Stimulated activated CD4-positive, alpha-beta T cell treated with anti-CD3 and anti-CD28 coated beads, Interleukin-2, amount 100 ng/mL, for 24 hours (primary cell): ENCODE measurements at regions not wholly inside any gene's neighbourhood (a gene's known extent, or its start where the extent isn't known, plus 50 kb on each side); places are given as distances from the start of the nearest gene placed in this dataset.
"Not testable (repeated sequence)": the region's sequence is repeated elsewhere in the genome, so short reads cannot be mapped to it uniquely, and the experiment has no call there.

Experiments
- DNase-seq, 2 donors: peaks; one replicate each; pipeline ENCODE4 v3.0.0-alpha.2; 2020

- DNase-seq = no peak
Observed at GRCh38 chr14:61602003-61602732, 93.1 kb upstream of the HIF1A start.

GRCh38 chr14:61602733-61603077 is 92.6 kb upstream of the HIF1A start:
- DNase-seq = no peak

- DNase-seq = no peak
Observed at GRCh38 chr14:61603736-61604135, 91.6 kb upstream of the HIF1A start.

- DNase-seq = no peak
Observed at GRCh38 chr14:61607570-61608244, 87.6 kb upstream of the HIF1A start.

DNA sequence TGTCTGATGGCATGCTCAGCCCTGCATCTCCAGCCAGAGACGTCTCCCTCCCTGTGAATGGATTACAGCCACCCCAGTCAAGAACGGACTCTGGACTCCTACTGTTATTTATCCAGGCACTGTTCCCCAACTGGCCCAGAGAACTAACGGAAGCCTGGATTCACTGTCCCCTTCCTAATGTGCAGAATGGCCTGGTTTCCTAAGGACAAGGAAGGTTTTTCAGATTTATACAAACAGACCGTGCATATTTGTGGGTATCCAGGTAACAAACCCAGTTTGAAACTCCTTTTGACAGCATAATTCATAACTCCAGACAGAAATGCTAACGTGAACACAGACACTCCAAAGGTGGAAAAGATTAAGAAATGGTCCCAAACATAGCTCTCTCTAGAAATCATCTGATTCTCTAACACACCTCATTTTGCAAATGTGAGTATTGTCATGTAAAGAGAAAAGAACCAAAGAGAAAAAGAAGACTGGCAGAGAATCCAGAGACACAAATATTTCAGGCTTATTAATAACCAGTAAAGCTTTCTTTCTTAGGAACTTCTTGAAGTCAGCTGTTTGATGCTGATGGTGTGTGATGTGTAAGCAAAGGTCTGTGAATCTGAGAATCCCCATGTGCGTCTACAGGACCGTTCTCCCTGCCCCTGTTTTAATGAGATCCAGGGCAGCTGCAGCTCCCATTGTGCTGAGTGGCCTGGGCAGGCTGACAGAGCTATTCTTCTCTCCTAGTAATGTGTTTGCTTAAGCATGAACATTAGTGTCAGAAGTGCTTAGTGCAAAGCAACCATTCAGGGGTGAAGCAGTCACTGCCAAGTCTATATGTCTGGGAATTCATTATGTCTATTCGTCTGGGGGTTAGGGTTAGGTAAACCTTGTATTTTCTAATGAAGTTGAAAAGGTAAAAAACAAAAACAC is 86.8 kb upstream of the HIF1A start:
- DNase-seq = no peak

DNA sequence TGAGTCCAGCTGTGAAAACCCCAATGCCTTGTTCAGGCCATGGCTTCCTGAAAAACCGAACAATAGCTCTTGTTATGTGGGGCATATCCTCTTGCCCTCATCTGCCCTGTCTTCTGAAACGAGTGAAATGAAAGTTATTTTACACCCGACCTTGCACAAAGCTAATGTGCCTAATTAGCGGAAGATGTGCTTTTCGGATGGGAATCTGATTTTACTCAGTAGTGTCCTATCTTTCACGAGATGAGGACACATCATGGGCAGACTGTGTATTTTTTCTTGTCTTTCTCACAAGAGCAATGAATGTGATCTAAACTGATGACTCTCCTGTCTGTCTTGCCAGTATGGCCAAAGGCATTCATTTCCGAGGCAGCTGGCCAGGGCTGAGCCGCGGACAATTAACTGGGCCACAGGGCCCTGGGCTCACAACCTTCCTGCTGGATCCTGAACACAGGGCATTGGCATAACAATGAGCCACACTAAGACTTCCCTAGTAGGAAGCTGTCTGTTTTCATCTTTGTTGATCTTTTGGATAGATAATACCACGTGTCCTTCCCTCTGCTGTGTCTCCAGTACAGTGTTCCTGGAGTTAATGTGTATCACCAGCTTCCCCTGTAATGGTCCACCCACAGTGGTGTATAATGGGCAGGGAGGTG is 86.0 kb upstream of the HIF1A start:
- no peak for DNase-seq

- no peak for DNase-seq
Observed at GRCh38 chr14:61609884-61610283, 85.4 kb upstream of the HIF1A start.

DNA sequence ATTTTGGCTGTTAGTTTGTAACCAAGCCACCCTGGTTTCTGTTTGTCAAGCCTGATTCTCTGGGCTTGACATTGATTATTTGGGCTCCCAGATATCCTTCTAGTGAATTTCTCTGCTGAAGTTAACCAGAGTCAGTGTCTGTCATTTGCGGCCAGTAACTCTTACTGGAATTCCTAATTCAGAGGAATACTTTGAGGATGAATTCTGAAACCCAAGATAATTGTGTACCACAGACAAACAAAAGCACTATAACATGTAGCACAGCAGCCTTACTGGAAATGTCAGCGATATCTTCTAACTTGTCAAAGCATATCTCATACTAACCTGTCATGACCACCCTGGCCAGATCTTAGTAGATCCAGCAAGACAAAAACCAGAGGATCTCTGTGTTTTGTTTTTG is 84.4 kb upstream of the HIF1A start:
- DNase-seq = no peak

- no peak for DNase-seq
Observed at GRCh38 chr14:61611880-61612630, 83.3 kb upstream of the HIF1A start.

- DNase-seq = not testable (repeated sequence)
Observed at GRCh38 chr14:61613006-61613405, 82.3 kb upstream of the HIF1A start.

GRCh38 chr14:61614693-61615092 is 80.6 kb upstream of the HIF1A start:
- DNase-seq = no peak

- DNase-seq = no peak
Observed at GRCh38 chr14:61615743-61616523, 79.4 kb upstream of the HIF1A start.

DNA sequence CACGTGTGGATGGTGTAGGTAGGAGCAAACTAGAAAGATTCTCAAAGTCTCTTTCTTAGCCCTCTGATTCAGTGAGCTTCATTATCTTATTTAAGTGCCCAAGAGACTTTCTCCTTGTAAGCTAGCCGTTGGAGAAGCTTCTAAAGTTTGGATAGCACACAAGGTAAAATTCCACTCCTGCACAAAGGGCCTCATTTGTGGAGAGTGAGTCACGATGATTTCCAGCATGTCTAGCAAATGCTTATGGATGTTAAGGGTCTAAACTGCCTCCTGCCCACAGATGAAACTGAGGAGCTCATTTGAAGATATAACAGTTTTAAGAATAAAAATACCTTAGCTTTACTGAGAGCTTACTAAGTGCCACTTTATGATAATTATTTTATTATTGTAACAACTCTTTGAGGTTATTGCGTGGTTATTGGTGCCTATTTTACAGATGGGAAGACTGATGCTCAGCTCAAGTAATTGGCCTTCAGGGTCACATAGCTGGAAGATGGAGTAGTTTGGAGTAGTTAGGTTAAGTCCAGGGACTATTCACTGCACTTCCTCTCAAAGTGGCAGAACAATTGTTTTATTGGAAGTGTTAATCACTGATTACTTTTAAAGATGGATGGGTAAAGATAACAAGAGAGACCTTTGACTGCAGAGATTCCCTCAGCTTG is 78.7 kb upstream of the HIF1A start:
- DNase-seq = no peak

- no peak for DNase-seq
Observed at GRCh38 chr14:61618448-61618847, 76.9 kb upstream of the HIF1A start.

GRCh38 chr14:61619494-61619893 is 75.8 kb upstream of the HIF1A start:
- DNase-seq = no peak

DNA sequence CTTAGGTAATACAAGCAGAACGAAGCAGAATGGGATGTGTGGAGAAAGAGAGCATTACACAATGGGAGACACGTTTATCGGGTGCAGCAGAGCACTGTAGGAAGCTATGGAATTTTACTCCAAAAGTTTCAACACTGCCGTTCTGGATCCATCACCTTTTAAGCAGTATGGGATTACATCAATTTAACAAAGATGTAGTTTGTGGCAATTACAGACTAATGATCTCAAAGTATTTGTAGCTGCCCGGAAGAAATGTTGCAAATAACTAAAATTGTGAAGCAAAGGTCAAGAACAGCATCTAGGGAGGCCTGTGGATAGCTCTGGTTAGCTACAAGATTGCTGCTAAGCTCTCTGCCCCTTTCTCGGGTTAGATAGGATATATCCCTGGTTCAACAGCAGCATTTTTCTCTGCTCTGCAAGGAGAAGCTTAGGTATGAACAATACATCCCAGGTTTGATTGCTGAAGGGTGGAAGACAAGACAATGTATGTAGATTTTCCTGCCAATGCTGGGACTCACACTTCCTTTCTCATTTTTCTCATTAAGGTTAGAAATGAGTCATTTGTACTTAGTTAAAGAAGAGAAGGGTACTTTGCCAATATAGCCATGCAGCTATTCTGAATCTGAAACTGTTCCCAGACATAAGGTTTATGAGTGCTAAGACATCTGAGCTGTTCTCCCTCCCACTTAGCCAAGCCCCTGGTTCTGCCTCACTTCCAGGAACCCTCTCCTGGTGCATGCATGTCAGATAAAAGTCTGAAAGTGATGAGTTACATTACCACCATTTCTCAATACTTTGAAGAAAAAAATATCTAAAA is 75.0 kb upstream of the HIF1A start:
- peak; percentile 57 to 59 for DNase-seq

GRCh38 chr14:61621444-61621843 is 73.9 kb upstream of the HIF1A start:
- peak in 1 of 2 donors; percentile 30 for DNase-seq

DNA sequence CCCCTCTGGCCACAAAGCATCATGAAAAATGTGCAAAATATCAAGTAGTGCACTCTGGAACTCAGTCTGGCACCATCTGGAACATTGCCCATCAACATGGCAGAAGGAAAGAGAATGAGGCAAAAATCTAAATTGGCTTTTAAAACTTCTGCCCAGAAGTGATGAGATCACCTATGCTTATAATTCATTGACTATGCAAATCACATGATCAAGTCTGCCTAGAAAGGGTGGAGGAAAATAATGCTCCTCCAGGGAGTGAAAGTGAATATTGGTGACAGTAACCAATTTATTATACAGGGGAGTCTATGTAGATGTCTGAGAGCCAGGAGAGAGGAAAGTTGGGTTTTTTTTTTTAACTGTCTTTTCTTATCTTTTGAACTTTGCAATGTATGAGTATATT is 73.3 kb upstream of the HIF1A start:
- no peak for DNase-seq

GRCh38 chr14:61623927-61624326 is 71.4 kb upstream of the HIF1A start:
- no peak for DNase-seq

- no peak for DNase-seq
Observed at GRCh38 chr14:61625165-61625564, 70.1 kb upstream of the HIF1A start.
